GM19372 (cell line): ENCODE measurements at regions not wholly inside any gene's neighbourhood (a gene's known extent, or its start where the extent isn't known, plus 50 kb on each side); places are given as distances from the start of the nearest gene placed in this dataset.
"Not testable (repeated sequence)": the region's sequence is repeated elsewhere in the genome, so short reads cannot be mapped to it uniquely, and the experiment has no call there.

Source experiments
- ATAC-seq: cut with Tn5 transposase; IDR thresholded peaks from one replicate; pipeline ENCODE4 v1.9.1; 2021; ENCODE audit warnings: mild to moderate bottlenecking, low read depth, moderate library complexity; ENCODE audit not compliant: unreplicated experiment

GRCh38 chrX:2574271-2574670, 73.5 kb upstream of the DHRSX start:
- ATAC-seq = no peak

GRCh38 chrX:2572740-2573139, 72.0 kb upstream of the DHRSX start:
- ATAC-seq = no peak

- no peak for ATAC-seq
These were observed 67.3 kb upstream of the DHRSX start for GRCh38 chrX:2568125-2568524.

GRCh38 chrX:2566055-2566454, 65.3 kb upstream of the DHRSX start:
- no peak for ATAC-seq

GRCh38 chrX:2561456-2561855, 60.7 kb upstream of the DHRSX start:
- ATAC-seq = no peak

GRCh38 chrX:2559124-2559523, 58.3 kb upstream of the DHRSX start:
- ATAC-seq = no peak

GRCh38 chrX:2554891-2555290, 54.1 kb upstream of the DHRSX start:
- ATAC-seq = no peak

- ATAC-seq = not testable (repeated sequence)
These were observed 53.3 kb upstream of the DHRSX start for GRCh38 chrX:2554066-2554465.

GRCh38 chrX:2552621-2553201, 51.9 kb upstream of the DHRSX start:
- no peak for ATAC-seq

GRCh38 chrX:2550328-2551020, 49.7 kb upstream of the DHRSX start:
- ATAC-seq = no peak
